H1 (cell line): ENCODE measurements at regions not wholly inside any gene's neighbourhood (a gene's known extent, or its start where the extent isn't known, plus 50 kb on each side); places are given as distances from the start of the nearest gene placed in this dataset.

Experiments
- CTCF ChIA-PET: fragments of 300-600 bp; sonication (Branson Sonifier 250); formaldehyde crosslinking; loops from one replicate; lab custom pipeline; 2021; ENCODE audit not compliant: partially characterized antibody; lab: Charles Lee
- POLR2A ChIA-PET: fragments of 300-600 bp; sonication (Branson Sonifier 250); formaldehyde crosslinking; loops from one replicate; lab custom pipeline; 2021; ENCODE audit warnings: inconsistent platforms; ENCODE audit not compliant: partially characterized antibody; lab: Charles Lee
- DNase-seq, 2 experiments: peaks; one replicate each; pipeline versions ENCODE4 v3.0.0 to v3.0.0-alpha.2; 2010 to 2022; ENCODE audit warnings: low spot score in 2 of 2, low read depth in 1 of 2, mixed read lengths in 1 of 2
- FAIRE-seq: peaks from 2 replicates; lab custom pipeline; 2011; peaks lifted over from hg19 to GRCh38; lab: Jason Lieb, UNC
- H2AFZ ChIP-seq: 2 replicates; pipeline ENCODE4 v1.8.1; 2012; ENCODE audit warnings: low read length, inconsistent platforms
- H2AK5ac ChIP-seq: 2 replicates; pipeline ENCODE4 v1.6.1; 2013; ENCODE audit warnings: low read depth, low read length
- H2BK120ac ChIP-seq: replicated peaks from 2 replicates; pipeline ENCODE3; 2013; ENCODE audit warnings: low read depth, low read length, inconsistent platforms
- H2BK12ac ChIP-seq: 2 replicates; pipeline ENCODE4 v1.6.1; 2013; ENCODE audit warnings: low read depth, low read length
- H2BK15ac ChIP-seq: 2 replicates; pipeline ENCODE4 v1.6.1; 2013; ENCODE audit warnings: low read length
- H2BK20ac ChIP-seq: 2 replicates; pipeline ENCODE4 v1.6.1; 2013; ENCODE audit warnings: low read length
- H2BK5ac ChIP-seq: 2 replicates; pipeline ENCODE4 v1.6.1; 2013; ENCODE audit warnings: low read depth, low read length
- H3K14ac ChIP-seq: 2 replicates; pipeline ENCODE4 v1.6.1; 2013; ENCODE audit warnings: inconsistent platforms; ENCODE audit not compliant: insufficient read length
- H3K18ac ChIP-seq: 2 replicates; pipeline ENCODE4 v1.6.1; 2013; ENCODE audit warnings: low read length; ENCODE audit errors: extremely low read depth
- H3K23ac ChIP-seq: 2 replicates; pipeline ENCODE4 v1.6.1; 2013; ENCODE audit warnings: inconsistent platforms; ENCODE audit not compliant: insufficient read length
- H3K23me2 ChIP-seq: 2 replicates; pipeline ENCODE4 v1.6.1; 2013; ENCODE audit warnings: low read depth, low read length
- H3K27ac ChIP-seq: 2 replicates; pipeline ENCODE4 v1.6.1; 2011; ENCODE audit warnings: low read depth, low read length, inconsistent platforms
- H3K27me3 ChIP-seq, 4 experiments: replicated peaks in 1 of 4; 1 replicate in 1 of 4; 2 replicates in 3 of 4; pipeline versions ENCODE4 v1.6.1 to v1.8.1; 2011 to 2013; ENCODE audit warnings: low read length in 3 of 4, mild to moderate bottlenecking in 3 of 4, inconsistent platforms in 2 of 4, mixed read lengths in 2 of 4, moderate library complexity in 1 of 4; ENCODE audit not compliant: control insufficient read depth in 3 of 4, insufficient read depth in 3 of 4; ENCODE audit errors: extremely low read depth in 1 of 4
- H3K36me3 ChIP-seq, 4 experiments: 2 replicates each; pipeline versions ENCODE4 v1.6.1 to v1.8.1; 2011 to 2013; ENCODE audit warnings: mild to moderate bottlenecking in 4 of 4, low read length in 3 of 4, moderate library complexity in 2 of 4, control low read depth in 1 of 4, inconsistent platforms in 1 of 4; ENCODE audit not compliant: insufficient read depth in 4 of 4, control insufficient read depth in 2 of 4
- H3K4ac ChIP-seq: replicated peaks from 2 replicates; pipeline ENCODE3; 2013; ENCODE audit warnings: low read length, low read depth, mixed read lengths, inconsistent platforms; ENCODE audit not compliant: insufficient read length
- H3K4me1 ChIP-seq, 4 experiments: replicated peaks in 1 of 4; 1 replicate in 1 of 4; 2 replicates in 3 of 4; pipeline versions ENCODE4 v1.6.1 to v1.8.1; 2011 to 2013; ENCODE audit warnings: low read length in 3 of 4, inconsistent platforms in 2 of 4, mixed read lengths in 1 of 4; ENCODE audit not compliant: insufficient read depth in 4 of 4, control insufficient read depth in 3 of 4
- H3K4me2 ChIP-seq, 2 experiments: 2 replicates each; pipeline versions ENCODE4 v1.6.1 to v1.8.1; 2011 to 2013; ENCODE audit warnings: low read depth in 2 of 2, low read length in 2 of 2, control low read depth in 1 of 2, inconsistent platforms in 1 of 2, mild to moderate bottlenecking in 1 of 2; ENCODE audit not compliant: insufficient read depth in 1 of 2
- H3K4me3 ChIP-seq, 4 experiments: fragments of 200-600, 300-600 bp in 1 of 4; sonication (generic), shearing (Covaris generic), sonication (Bioruptor Twin) in 1 of 4; 2 replicates each; pipeline versions ENCODE4 v1.5.1 to v1.8.1; 2011 to 2016; ENCODE audit warnings: low read length in 4 of 4, low read depth in 3 of 4, control low read depth in 2 of 4, inconsistent platforms in 2 of 4, mild to moderate bottlenecking in 2 of 4, mixed read lengths in 1 of 4, moderate library complexity in 1 of 4; ENCODE audit not compliant: insufficient read depth in 2 of 4; ENCODE audit errors: extremely low read depth in 1 of 4
- H3K56ac ChIP-seq: replicated peaks from 2 replicates; pipeline ENCODE3; 2013; ENCODE audit warnings: low read depth, mild to moderate bottlenecking, mixed read lengths, low read length, inconsistent platforms; ENCODE audit not compliant: insufficient read length
- H3K79me1 ChIP-seq: 2 replicates; pipeline ENCODE4 v1.6.1; 2013; ENCODE audit warnings: low read depth, low read length, control low read depth
- H3K79me2 ChIP-seq, 2 experiments: 2 replicates each; pipeline versions ENCODE4 v1.6.1 to v1.8.1; 2012 to 2013; ENCODE audit warnings: low read length in 2 of 2, mild to moderate bottlenecking in 2 of 2, inconsistent platforms in 1 of 2; ENCODE audit not compliant: insufficient read depth in 2 of 2, control insufficient read depth in 1 of 2
- H3K9ac ChIP-seq, 4 experiments: replicated peaks in 1 of 4; 1 replicate in 1 of 4; 2 replicates in 3 of 4; pipeline versions ENCODE4 v1.6.1 to v1.8.1; 2011 to 2013; ENCODE audit warnings: low read depth in 3 of 4, low read length in 3 of 4, control low read depth in 2 of 4, mild to moderate bottlenecking in 2 of 4, moderate library complexity in 2 of 4, inconsistent platforms in 1 of 4; ENCODE audit errors: extremely low read depth in 1 of 4
- H3K9me3 ChIP-seq, 2 experiments: 2 replicates each; pipeline versions ENCODE4 v1.6.1 to v1.8.1; 2012 to 2013; ENCODE audit warnings: mild to moderate bottlenecking in 2 of 2, moderate library complexity in 2 of 2, control low read depth in 1 of 2, inconsistent platforms in 1 of 2, low read depth in 1 of 2, low read length in 1 of 2, mixed read lengths in 1 of 2; ENCODE audit not compliant: insufficient read depth in 2 of 2
- H4K20me1 ChIP-seq, 2 experiments: replicated peaks in 1 of 2; 2 replicates each; pipeline versions ENCODE3 to v1.8.1; 2011 to 2013; ENCODE audit warnings: inconsistent platforms in 2 of 2, low read length in 2 of 2, mild to moderate bottlenecking in 1 of 2; ENCODE audit not compliant: insufficient read depth in 2 of 2, control insufficient read depth in 1 of 2
- H4K5ac ChIP-seq: 2 replicates; pipeline ENCODE4 v1.6.1; 2013; ENCODE audit warnings: low read length, low read depth, mixed read lengths, inconsistent platforms; ENCODE audit not compliant: insufficient read length
- H4K8ac ChIP-seq: 2 replicates; pipeline ENCODE4 v1.8.0; 2013; ENCODE audit warnings: mild to moderate bottlenecking, moderate library complexity, low read length, inconsistent platforms; ENCODE audit not compliant: insufficient read depth; ENCODE audit errors: extremely low read depth
- H4K91ac ChIP-seq: replicated peaks from 2 replicates; pipeline ENCODE3; 2013; ENCODE audit warnings: low read length, mixed read lengths, inconsistent platforms; ENCODE audit not compliant: insufficient read length
- POLR2A ChIP-seq, 2 experiments: IDR thresholded peaks; 1 replicate in 1 of 2; 2 replicates in 1 of 2; pipeline ENCODE4 v1.6.1; 2011; ENCODE audit warnings: low read depth in 2 of 2, low read length in 2 of 2, mild to moderate bottlenecking in 2 of 2; ENCODE audit errors: control extremely low read depth in 1 of 2
- WGBS, 2 experiments: shearing (Covaris generic) in 1 of 2; methylation state at CpG; one replicate each; pipeline versions ENCODE4 v1.1.6 to v1.1.7; 2013 to 2015; ENCODE audit warnings: low lambda C conversion rate in 2 of 2, mixed read lengths in 2 of 2, inconsistent platforms in 1 of 2, low coverage in 1 of 2, missing lambda C conversion rate in 1 of 2; ENCODE audit not compliant: insufficient replicate concordance in 2 of 2, insufficient coverage in 1 of 2, insufficient read length in 1 of 2; ENCODE audit errors: extremely low coverage in 1 of 2, missing lambda C conversion rate in 1 of 2; 5-methylcytosine and 5-hydroxymethylcytosine counted together

- ChIA-PET CTCF (interaction anchor here (1.0 to 1.1 kb wide), 2 partner anchors 57 to 75 kb away, joined by 3 to 5 read pairs; no protein-coding TSS in a partner anchor), POLR2A (no interaction called here)
- H3K18ac ChIP-seq = no peak overlapping the region
- no peaks in the 10 kb centered on the region for H3K36me3 ChIP-seq
- H2BK15ac ChIP-seq = no peak overlapping the region
- H3K79me1 ChIP-seq = no peaks in the 10 kb centered on the region
- TF ChIP-seq POLR2A (IDR thresholded peaks at IDR 0.05; ENCODE audit: control extremely low read depth in 1 of 2, low read depth in 2 of 2, low read length in 2 of 2) = no peak
- H2BK12ac ChIP-seq = no peak overlapping the region
- H4K20me1 ChIP-seq = no peaks in the 10 kb centered on the region
- H2AFZ ChIP-seq = no peak overlapping the region
- no peak overlapping the region for H2AK5ac ChIP-seq
- no peak overlapping the region for H2BK5ac ChIP-seq
- no peak overlapping the region for H3K27ac ChIP-seq
- no peak overlapping the region for H2BK120ac ChIP-seq
- H3K56ac ChIP-seq = no peak overlapping the region
- no peaks in the 10 kb centered on the region for H3K23me2 ChIP-seq
- H3K14ac ChIP-seq = no peak overlapping the region
- no peak overlapping the region for H3K23ac ChIP-seq
- FAIRE-seq (no peak), DNase-seq (no peak)
- no peak overlapping the region for H3K4me3 ChIP-seq
- no peak overlapping the region for H2BK20ac ChIP-seq
- H3K4ac ChIP-seq = no peak overlapping the region
- H3K9ac ChIP-seq = no peak overlapping the region
- H3K27me3 ChIP-seq = no peaks in the 10 kb centered on the region
- no peaks in the 10 kb centered on the region; a peak in 1 of 4 replicates for H3K9me3 ChIP-seq
- no peaks in the 10 kb centered on the region for H3K4me1 ChIP-seq
- H4K91ac ChIP-seq = no peak overlapping the region
- H3K4me2 ChIP-seq = no peak overlapping the region
- WGBS, 2 experiments = 82% methylated on average over 3 of the region's 3 CpGs; no CpG with 5 or more reads in 1 of the 2 experiments
- no peak overlapping the region for H4K5ac ChIP-seq
- no peaks in the 10 kb centered on the region for H3K79me2 ChIP-seq
- H4K8ac ChIP-seq = no peak overlapping the region
Measured at GRCh38 chr3:147267434-147267833, 138.9 kb downstream of the ZIC4 start.
